NCI-H128 (cell line): ENCODE measurements at regions not wholly inside any gene's neighbourhood (a gene's known extent, or its start where the extent isn't known, plus 50 kb on each side); places are given as distances from the start of the nearest gene placed in this dataset.

Source experiments
- DNase-seq: peaks from one replicate; lab custom pipeline; 2025; ENCODE audit not compliant: unreplicated experiment; lab: John Stamatoyannopoulos, UW

GRCh38 chr6:150651808-150652470 is 52.3 kb downstream of the PLEKHG1 start:
- no peak for DNase-seq

- DNase-seq, result no peak
These were observed 53.3 kb downstream of the PLEKHG1 start for GRCh38 chr6:150652848-150653613.

GRCh38 chr6:150654608-150655007 is 54.9 kb downstream of the PLEKHG1 start:
- DNase-seq, result no peak

- DNase-seq, result no peak
These were observed 56.5 kb downstream of the PLEKHG1 start for GRCh38 chr6:150656156-150656555.

GRCh38 chr6:150658421-150658820 is 58.7 kb downstream of the PLEKHG1 start:
- DNase-seq, result no peak

GRCh38 chr6:150659046-150659763 is 59.5 kb downstream of the PLEKHG1 start:
- DNase-seq, result no peak

- no peak for DNase-seq
These were observed 61.7 kb downstream of the PLEKHG1 start for GRCh38 chr6:150661216-150662007.

- no peak for DNase-seq
These were observed 63.1 kb downstream of the PLEKHG1 start for GRCh38 chr6:150662814-150663213.

- no peak for DNase-seq
These were observed 64.4 kb downstream of the PLEKHG1 start for GRCh38 chr6:150664091-150664490.

GRCh38 chr6:150666071-150666470 is 66.4 kb downstream of the PLEKHG1 start:
- DNase-seq, result no peak

GRCh38 chr6:150667359-150667758 is 67.7 kb downstream of the PLEKHG1 start:
- no peak for DNase-seq

- DNase-seq, result peak; percentile 14
These were observed 68.5 kb downstream of the PLEKHG1 start for GRCh38 chr6:150667977-150668716.

- no peak for DNase-seq
These were observed 69.2 kb downstream of the PLEKHG1 start for GRCh38 chr6:150668900-150669302.

- DNase-seq, result no peak
These were observed 70.6 kb downstream of the PLEKHG1 start for GRCh38 chr6:150670311-150670710.

- no peak for DNase-seq
These were observed 73.1 kb downstream of the PLEKHG1 start for GRCh38 chr6:150672800-150673199.

GRCh38 chr6:150673720-150674346 is 74.1 kb downstream of the PLEKHG1 start:
- no peak for DNase-seq

GRCh38 chr6:150676344-150676743 is 76.7 kb downstream of the PLEKHG1 start:
- DNase-seq, result no peak

- DNase-seq, result no peak
These were observed 77.1 kb downstream of the PLEKHG1 start for GRCh38 chr6:150676772-150677171.

- no peak for DNase-seq
These were observed 80.8 kb downstream of the PLEKHG1 start for GRCh38 chr6:150680510-150680909.
